ENCODE measurements at regions not wholly inside any gene's neighbourhood (a gene's known extent, or its start where the extent isn't known, plus 50 kb on each side); places are given as distances from the start of the nearest gene placed in this dataset.
"Not testable (repeated sequence)": the region's sequence is repeated elsewhere in the genome, so short reads cannot be mapped to it uniquely, and the experiment has no call there.

- not testable (repeated sequence) for TF ChIP-seq YY1 (IDR thresholded peaks at IDR 0.05; ENCODE audit: insufficient read depth, insufficient read length); ZNF274 (IDR thresholded peaks at IDR 0.05; ENCODE audit: low read depth, low read length)
Observed at GRCh38 chrX:3830020-3830419, 116.6 kb upstream of the PRKX start.

Data from NT2/D1 (cell line).